GM23338 (cell line): ENCODE measurements at regions not wholly inside any gene's neighbourhood (a gene's known extent, or its start where the extent isn't known, plus 50 kb on each side); places are given as distances from the start of the nearest gene placed in this dataset.

Experiments
- ATAC-seq: fragments of 200-7000 bp; cut with Tn5 transposase; 3 replicates; pipeline ENCODE4 v1.9.1; 2020
- DNase-seq: peaks from one replicate; pipeline ENCODE4 v3.0.0-alpha.2; 2015; ENCODE audit warnings: low spot score
- H2AFZ ChIP-seq: fragments of 200-600 bp; sonication (generic); 2 replicates; pipeline ENCODE4 v1.8.0; 2016; ENCODE audit warnings: antibody characterized with exemption, mild to moderate bottlenecking, moderate library complexity
- H3F3A ChIP-seq: fragments of 200-600 bp; sonication (generic); replicated peaks from 2 replicates; pipeline ENCODE4 v1.8.0; 2017; ENCODE audit warnings: antibody characterized with exemption, mixed run types, low read depth
- H3K27ac ChIP-seq: fragments of 200-600 bp; sonication (generic); 2 replicates; pipeline ENCODE4 v1.6.1; 2016; ENCODE audit warnings: low read depth
- H3K27me3 ChIP-seq: fragments of 200-600 bp; sonication (generic); 2 replicates; pipeline ENCODE4 v1.8.0; 2016; ENCODE audit warnings: mild to moderate bottlenecking, mixed run types, moderate library complexity; ENCODE audit not compliant: insufficient read depth
- H3K36me3 ChIP-seq: fragments of 200-600 bp; sonication (generic); 2 replicates; pipeline ENCODE4 v1.8.0; 2016; ENCODE audit warnings: mild to moderate bottlenecking; ENCODE audit not compliant: insufficient read depth
- H3K4me1 ChIP-seq: fragments of 200-600 bp; sonication (generic); 2 replicates; pipeline ENCODE4 v1.8.0; 2016; ENCODE audit warnings: mild to moderate bottlenecking, moderate library complexity; ENCODE audit not compliant: insufficient read depth
- H3K4me2 ChIP-seq: fragments of 200-600 bp; sonication (generic); 2 replicates; pipeline ENCODE4 v1.7.1; 2017; ENCODE audit warnings: mixed run types
- H3K4me3 ChIP-seq: fragments of 200-600 bp; sonication (generic); 2 replicates; pipeline ENCODE4 v1.6.1; 2016; ENCODE audit warnings: mixed run types
- H3K79me2 ChIP-seq: fragments of 200-600 bp; sonication (generic); replicated peaks from 2 replicates; pipeline ENCODE4 v1.8.0; 2017; ENCODE audit warnings: mild to moderate bottlenecking; ENCODE audit not compliant: insufficient read depth
- H3K9me2 ChIP-seq: fragments of 200-600 bp; sonication (generic); 2 replicates; pipeline ENCODE4 v1.8.0; 2017; ENCODE audit not compliant: insufficient read depth
- H4K20me1 ChIP-seq: fragments of 200-600 bp; sonication (generic); replicated peaks from 2 replicates; pipeline ENCODE4 v1.8.0; 2017; ENCODE audit warnings: mild to moderate bottlenecking; ENCODE audit not compliant: insufficient read depth
- H3K27ac Mint-ChIP-seq: 2 replicates; pipeline ENCODE4 v1.8.0; 2020; ENCODE audit warnings: inconsistent platforms, mild to moderate bottlenecking, moderate library complexity, mixed read lengths
- H3K27me3 Mint-ChIP-seq: 3 replicates; pipeline ENCODE4 v1.8.0; 2022; ENCODE audit warnings: low read depth, mild to moderate bottlenecking, moderate library complexity, mixed read lengths, inconsistent platforms; ENCODE audit not compliant: insufficient read depth, poor library complexity
- H3K36me3 Mint-ChIP-seq: 3 replicates; pipeline ENCODE4 v1.8.0; 2021; ENCODE audit warnings: low read depth, mild to moderate bottlenecking, inconsistent platforms, moderate library complexity, mixed read lengths
- H3K4me1 Mint-ChIP-seq: 3 replicates; pipeline ENCODE4 v1.8.0; 2020; ENCODE audit warnings: mild to moderate bottlenecking, inconsistent platforms, mixed read lengths
- H3K4me3 Mint-ChIP-seq: 3 replicates; pipeline ENCODE4 v1.8.0; 2021; ENCODE audit warnings: moderate library complexity, mild to moderate bottlenecking, inconsistent platforms, mixed read lengths
- H3K9me3 Mint-ChIP-seq: 3 replicates; pipeline ENCODE4 v1.8.0; 2020; ENCODE audit warnings: moderate library complexity, mild to moderate bottlenecking, inconsistent platforms, mixed read lengths
- ETS1 ChIP-seq: IDR thresholded peaks from 2 replicates; pipeline ENCODE4 v1.6.1; 2016; ENCODE audit warnings: antibody characterized with exemption
- ZNF114 ChIP-seq: fragments of 250-450 bp; sonication (Bioruptor Pico); IDR thresholded peaks from 2 replicates; pipeline ENCODE4 v1.5.0; 2020; ENCODE audit warnings: mild to moderate bottlenecking, moderate library complexity
- ZNF331 ChIP-seq: fragments of 250-450 bp; sonication (Bioruptor Pico); IDR thresholded peaks from 2 replicates; pipeline ENCODE4 v1.5.0; 2020; ENCODE audit warnings: low read depth, mild to moderate bottlenecking, moderate library complexity
- TF ChIP-seq, protein P1 (sequence below): fragments of 250-450 bp; sonication (Bioruptor Pico); IDR thresholded peaks from 2 replicates; pipeline ENCODE4 v1.5.0; 2020; ENCODE audit warnings: mild to moderate bottlenecking, moderate library complexity

- TF ChIP-seq, protein P1, sequence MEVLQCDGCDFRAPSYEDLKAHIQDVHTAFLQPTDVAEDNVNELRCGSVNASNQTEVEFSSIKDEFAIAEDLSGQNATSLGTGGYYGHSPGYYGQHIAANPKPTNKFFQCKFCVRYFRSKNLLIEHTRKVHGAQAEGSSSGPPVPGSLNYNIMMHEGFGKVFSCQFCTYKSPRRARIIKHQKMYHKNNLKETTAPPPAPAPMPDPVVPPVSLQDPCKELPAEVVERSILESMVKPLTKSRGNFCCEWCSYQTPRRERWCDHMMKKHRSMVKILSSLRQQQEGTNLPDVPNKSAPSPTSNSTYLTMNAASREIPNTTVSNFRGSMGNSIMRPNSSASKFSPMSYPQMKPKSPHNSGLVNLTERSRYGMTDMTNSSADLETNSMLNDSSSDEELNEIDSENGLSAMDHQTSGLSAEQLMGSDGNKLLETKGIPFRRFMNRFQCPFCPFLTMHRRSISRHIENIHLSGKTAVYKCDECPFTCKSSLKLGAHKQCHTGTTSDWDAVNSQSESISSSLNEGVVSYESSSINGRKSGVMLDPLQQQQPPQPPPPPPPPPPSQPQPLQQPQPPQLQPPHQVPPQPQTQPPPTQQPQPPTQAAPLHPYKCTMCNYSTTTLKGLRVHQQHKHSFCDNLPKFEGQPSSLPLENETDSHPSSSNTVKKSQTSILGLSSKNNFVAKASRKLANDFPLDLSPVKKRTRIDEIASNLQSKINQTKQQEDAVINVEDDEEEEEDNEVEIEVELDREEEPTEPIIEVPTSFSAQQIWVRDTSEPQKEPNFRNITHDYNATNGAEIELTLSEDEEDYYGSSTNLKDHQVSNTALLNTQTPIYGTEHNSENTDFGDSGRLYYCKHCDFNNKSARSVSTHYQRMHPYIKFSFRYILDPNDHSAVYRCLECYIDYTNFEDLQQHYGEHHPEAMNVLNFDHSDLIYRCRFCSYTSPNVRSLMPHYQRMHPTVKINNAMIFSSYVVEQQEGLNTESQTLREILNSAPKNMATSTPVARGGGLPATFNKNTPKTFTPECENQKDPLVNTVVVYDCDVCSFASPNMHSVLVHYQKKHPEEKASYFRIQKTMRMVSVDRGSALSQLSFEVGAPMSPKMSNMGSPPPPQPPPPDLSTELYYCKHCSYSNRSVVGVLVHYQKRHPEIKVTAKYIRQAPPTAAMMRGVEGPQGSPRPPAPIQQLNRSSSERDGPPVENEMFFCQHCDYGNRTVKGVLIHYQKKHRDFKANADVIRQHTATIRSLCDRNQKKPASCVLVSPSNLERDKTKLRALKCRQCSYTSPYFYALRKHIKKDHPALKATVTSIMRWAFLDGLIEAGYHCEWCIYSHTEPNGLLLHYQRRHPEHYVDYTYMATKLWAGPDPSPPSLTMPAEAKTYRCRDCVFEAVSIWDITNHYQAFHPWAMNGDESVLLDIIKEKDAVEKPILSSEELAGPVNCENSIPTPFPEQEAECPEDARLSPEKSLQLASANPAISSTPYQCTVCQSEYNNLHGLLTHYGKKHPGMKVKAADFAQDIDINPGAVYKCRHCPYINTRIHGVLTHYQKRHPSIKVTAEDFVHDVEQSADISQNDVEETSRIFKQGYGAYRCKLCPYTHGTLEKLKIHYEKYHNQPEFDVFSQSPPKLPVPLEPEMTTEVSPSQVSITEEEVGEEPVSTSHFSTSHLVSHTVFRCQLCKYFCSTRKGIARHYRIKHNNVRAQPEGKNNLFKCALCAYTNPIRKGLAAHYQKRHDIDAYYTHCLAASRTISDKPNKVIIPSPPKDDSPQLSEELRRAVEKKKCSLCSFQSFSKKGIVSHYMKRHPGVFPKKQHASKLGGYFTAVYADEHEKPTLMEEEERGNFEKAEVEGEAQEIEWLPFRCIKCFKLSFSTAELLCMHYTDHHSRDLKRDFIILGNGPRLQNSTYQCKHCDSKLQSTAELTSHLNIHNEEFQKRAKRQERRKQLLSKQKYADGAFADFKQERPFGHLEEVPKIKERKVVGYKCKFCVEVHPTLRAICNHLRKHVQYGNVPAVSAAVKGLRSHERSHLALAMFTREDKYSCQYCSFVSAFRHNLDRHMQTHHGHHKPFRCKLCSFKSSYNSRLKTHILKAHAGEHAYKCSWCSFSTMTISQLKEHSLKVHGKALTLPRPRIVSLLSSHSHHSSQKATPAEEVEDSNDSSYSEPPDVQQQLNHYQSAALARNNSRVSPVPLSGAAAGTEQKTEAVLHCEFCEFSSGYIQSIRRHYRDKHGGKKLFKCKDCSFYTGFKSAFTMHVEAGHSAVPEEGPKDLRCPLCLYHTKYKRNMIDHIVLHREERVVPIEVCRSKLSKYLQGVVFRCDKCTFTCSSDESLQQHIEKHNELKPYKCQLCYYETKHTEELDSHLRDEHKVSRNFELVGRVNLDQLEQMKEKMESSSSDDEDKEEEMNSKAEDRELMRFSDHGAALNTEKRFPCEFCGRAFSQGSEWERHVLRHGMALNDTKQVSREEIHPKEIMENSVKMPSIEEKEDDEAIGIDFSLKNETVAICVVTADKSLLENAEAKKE (CRISPR knock-in tag) = no peak
- TF ChIP-seq ZNF114 (CRISPR knock-in tag) (no peak), ETS1 (no peak)
These were observed 138.8 kb upstream of the LIFR start (continued) for GRCh38 chr5:38695021-38695958.

- peaks cover 6% of the 10 kb centered on the region; the same call in 2 of the 3 replicates for H3K9me3 Mint-ChIP-seq
- TF ChIP-seq ZNF331 = no peak
- TF ChIP-seq, protein P1 (CRISPR knock-in tag) = peak; percentile 62; the same call in 1 of the 2 replicates
- H3K36me3 ChIP-seq = no peaks in the 10 kb centered on the region
- no peak overlapping the region for H3K4me2 ChIP-seq
- H3K4me3 Mint-ChIP-seq = no peak overlapping the region
- no peak overlapping the region for H3K4me3 ChIP-seq
- no peaks in the 10 kb centered on the region for H3K27me3 ChIP-seq
- H3K27ac Mint-ChIP-seq = no peak overlapping the region
- H3K4me1 Mint-ChIP-seq = peaks cover 10% of the 10 kb centered on the region
- H3K9me2 ChIP-seq = peaks cover 24% of the 10 kb centered on the region
- H2AFZ ChIP-seq = no peak overlapping the region
- no peaks in the 10 kb centered on the region for H3K79me2 ChIP-seq
- DNase-seq (peak; percentile 49), ATAC-seq (no peak)
- H3F3A ChIP-seq = no peaks in the 10 kb centered on the region
- no peaks in the 10 kb centered on the region for H3K36me3 Mint-ChIP-seq
- no peak overlapping the region for H3K27ac ChIP-seq
- peaks cover 11% of the 10 kb centered on the region; the same call in 1 of the 2 replicates for H3K4me1 ChIP-seq
- H3K27me3 Mint-ChIP-seq = no peaks in the 10 kb centered on the region
- no peaks in the 10 kb centered on the region for H4K20me1 ChIP-seq
These were observed 140.6 kb upstream of the LIFR start for GRCh38 chr5:38697013-38697412.
